ENCODE measurements at regions not wholly inside any gene's neighbourhood (a gene's known extent, or its start where the extent isn't known, plus 50 kb on each side); places are given as distances from the start of the nearest gene placed in this dataset.

DNA sequence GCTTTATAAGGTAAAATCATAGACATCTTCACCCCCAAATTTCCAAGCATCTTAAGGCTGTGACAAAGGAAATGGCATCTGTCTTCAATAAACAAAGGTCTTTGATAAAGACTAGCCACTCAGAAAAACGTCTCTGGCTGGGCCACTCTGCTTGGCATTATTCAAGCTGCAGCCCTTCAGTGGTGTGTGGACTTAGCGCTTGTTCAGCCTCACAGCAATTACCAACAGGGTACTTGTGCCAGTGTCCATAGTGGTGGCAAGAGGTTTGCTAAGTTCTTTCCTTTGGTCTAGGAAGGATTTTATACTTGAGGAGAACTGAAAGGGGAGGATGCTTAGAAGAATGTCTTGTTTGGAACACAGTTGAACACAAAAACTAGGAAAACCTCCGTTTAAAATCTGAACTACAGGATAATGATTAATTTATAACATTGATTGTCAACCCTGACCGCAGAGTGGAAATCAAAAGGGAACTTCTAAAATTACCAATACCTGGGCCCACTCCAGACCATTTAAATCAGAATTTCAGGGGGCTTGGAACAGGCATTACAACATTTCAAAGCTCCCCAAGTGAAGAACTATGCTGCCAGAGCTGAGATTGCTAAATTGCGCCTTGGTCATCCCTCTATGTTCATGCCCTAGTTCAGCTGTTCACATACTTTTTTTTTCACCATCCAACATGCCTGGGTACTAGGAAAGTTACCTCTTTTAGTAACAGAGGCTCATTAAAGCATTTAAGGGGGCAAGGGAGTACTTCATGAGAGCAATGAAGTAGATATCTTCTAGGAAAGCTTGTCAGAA is 378.5 kb downstream of the FRK start:
- no peak for DNase-seq (ENCODE audit: extremely low read depth, low read depth)
- H3K4me3 ChIP-seq (replicated peaks; ENCODE audit: low read depth, low read length): no peak overlapping the region
- TF ChIP-seq, protein P1, sequence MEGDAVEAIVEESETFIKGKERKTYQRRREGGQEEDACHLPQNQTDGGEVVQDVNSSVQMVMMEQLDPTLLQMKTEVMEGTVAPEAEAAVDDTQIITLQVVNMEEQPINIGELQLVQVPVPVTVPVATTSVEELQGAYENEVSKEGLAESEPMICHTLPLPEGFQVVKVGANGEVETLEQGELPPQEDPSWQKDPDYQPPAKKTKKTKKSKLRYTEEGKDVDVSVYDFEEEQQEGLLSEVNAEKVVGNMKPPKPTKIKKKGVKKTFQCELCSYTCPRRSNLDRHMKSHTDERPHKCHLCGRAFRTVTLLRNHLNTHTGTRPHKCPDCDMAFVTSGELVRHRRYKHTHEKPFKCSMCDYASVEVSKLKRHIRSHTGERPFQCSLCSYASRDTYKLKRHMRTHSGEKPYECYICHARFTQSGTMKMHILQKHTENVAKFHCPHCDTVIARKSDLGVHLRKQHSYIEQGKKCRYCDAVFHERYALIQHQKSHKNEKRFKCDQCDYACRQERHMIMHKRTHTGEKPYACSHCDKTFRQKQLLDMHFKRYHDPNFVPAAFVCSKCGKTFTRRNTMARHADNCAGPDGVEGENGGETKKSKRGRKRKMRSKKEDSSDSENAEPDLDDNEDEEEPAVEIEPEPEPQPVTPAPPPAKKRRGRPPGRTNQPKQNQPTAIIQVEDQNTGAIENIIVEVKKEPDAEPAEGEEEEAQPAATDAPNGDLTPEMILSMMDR (IDR thresholded peaks at IDR 0.05; ENCODE audit: low read depth, low read length, missing control alignments): no peak

DNA sequence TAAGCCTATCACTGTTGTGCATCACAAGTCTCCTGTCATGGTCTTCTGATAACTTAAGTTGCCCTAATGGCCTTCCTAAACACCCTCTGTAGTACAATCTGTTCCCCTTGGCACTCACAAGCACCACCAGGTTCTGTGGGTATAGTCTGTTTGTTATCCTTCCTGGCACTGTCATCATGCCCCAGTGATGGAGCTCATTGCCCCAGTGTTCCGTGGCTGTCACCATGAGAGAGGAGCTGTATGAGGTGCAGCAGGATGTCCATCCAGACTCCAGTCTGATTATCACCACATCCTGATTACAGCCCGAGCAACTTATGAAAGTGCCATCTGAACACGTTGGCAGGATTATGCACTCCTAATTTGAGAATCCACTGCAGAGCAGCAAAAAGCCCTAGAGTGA is 380.1 kb downstream of the FRK start:
- TF ChIP-seq, protein P1 (IDR thresholded peaks at IDR 0.05; ENCODE audit: low read depth, low read length, missing control alignments): no peak
- H3K4me3 ChIP-seq (replicated peaks; ENCODE audit: low read depth, low read length): no peak overlapping the region
- DNase-seq (ENCODE audit: extremely low read depth, low read depth): no peak

DNA sequence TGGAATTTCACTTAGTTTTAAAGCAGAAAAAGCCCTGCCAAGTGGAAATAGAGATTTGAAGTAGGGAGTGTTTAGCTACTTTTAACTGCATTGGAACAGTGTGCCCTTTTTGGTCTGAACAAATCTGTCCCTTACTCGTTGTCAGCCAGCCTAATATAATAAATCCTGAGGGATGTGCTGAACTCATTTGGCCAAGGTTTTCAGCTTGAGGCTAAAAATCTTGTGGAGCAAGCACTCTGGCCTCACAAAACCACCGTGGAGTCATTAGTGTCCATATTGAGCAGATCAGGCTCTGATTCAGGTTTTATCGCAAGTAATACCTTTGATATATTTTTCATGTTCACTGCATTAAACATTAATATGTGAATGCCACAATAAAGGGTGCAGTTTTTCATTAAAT is 383.5 kb downstream of the FRK start:
- DNase-seq (ENCODE audit: extremely low read depth, low read depth): no peak
- H3K4me3 ChIP-seq (replicated peaks; ENCODE audit: low read depth, low read length): no peak overlapping the region
- TF ChIP-seq, protein P1 (IDR thresholded peaks at IDR 0.05; ENCODE audit: low read depth, low read length, missing control alignments): no peak

DNA sequence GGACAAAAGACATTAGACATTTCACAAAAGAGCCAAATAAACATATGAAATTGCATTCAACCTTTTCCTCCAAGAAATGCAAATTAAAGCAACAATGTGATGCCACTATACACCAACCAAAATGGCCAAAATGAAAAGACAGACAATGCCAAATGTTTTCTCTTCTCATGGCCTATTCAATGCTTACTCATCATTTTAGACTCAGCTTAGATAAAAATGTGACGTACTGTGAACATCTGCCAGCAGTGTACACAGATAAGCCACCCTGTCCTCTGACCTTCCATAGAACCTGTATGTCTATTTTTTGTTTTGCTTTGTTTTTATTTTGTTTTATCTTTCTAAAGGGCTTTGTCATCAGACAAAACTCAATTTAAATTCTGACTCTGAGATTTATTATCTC is 385.2 kb downstream of the FRK start:
- DNase-seq (ENCODE audit: extremely low read depth, low read depth): no peak
- TF ChIP-seq, protein P1 (IDR thresholded peaks at IDR 0.05; ENCODE audit: low read depth, low read length, missing control alignments): no peak
- H3K4me3 ChIP-seq (replicated peaks; ENCODE audit: low read depth, low read length): no peak overlapping the region

DNA sequence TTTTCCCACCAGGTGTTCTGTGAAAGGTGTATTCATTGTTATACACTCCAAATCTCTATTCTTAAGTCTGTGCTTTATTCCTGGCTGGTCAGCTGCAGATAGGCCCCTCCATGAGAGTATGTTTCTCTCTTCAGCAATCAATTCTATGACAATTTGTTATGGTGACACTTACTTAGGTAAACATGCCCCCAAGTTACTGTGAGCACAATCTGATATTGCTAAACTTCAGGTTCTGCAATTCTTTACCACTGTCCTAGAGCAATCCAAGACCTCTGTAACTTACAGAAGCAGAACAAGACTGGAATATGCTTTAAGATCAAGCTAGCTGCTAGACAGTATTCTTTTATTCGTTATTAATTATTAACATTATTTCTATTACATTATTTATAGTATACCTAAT is 391.9 kb downstream of the FRK start:
- TF ChIP-seq, protein P1 (IDR thresholded peaks at IDR 0.05; ENCODE audit: low read depth, low read length, missing control alignments): no peak

DNA sequence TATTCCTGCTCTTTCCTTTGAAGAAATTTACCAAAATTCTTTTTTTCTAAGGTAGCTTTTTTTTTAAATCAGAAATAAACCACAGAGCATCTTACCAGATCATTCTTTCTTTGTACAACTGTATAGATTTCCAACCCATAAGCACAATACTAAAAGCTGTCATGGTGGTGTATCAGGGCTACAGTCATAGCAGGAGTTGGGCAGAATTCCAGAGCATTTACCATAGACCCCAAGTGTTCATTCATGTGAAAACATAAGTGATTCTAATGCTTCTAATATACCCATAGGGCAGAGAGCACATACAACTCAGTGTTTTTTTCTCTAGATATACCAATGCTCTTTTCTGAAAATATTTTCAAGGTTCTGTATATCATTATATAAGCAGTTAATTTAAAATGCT is 392.5 kb downstream of the FRK start:
- no peak for DNase-seq (ENCODE audit: extremely low read depth, low read depth)
- TF ChIP-seq, protein P1 (IDR thresholded peaks at IDR 0.05; ENCODE audit: low read depth, low read length, missing control alignments): no peak

More for the DNA sequence above, 391.9 kb downstream of the FRK start:
- no peak overlapping the region for H3K4me3 ChIP-seq (replicated peaks; ENCODE audit: low read depth, low read length)
- DNase-seq (ENCODE audit: extremely low read depth, low read depth): no peak

More for the DNA sequence above, 392.5 kb downstream of the FRK start:
- H3K4me3 ChIP-seq (replicated peaks; ENCODE audit: low read depth, low read length): no peak overlapping the region

Data from HFF-Myc (cell line).